GM23338 (cell line): ENCODE measurements at regions not wholly inside any gene's neighbourhood (a gene's known extent, or its start where the extent isn't known, plus 50 kb on each side); places are given as distances from the start of the nearest gene placed in this dataset.

Experiments used
- EZH2 ChIP-seq: fragments of 200-600 bp; sonication (generic); IDR thresholded peaks from one replicate; pipeline ENCODE4 v1.8.0; 2017; ENCODE audit warnings: antibody characterized with exemption, mild to moderate bottlenecking, low read depth; ENCODE audit not compliant: unreplicated experiment
- POLR2AphosphoS5 ChIP-seq: IDR thresholded peaks from 2 replicates; pipeline ENCODE4 v1.6.1; 2016; ENCODE audit warnings: antibody characterized with exemption, low read depth
- ZNF114 ChIP-seq: fragments of 250-450 bp; sonication (Bioruptor Pico); IDR thresholded peaks from 2 replicates; pipeline ENCODE4 v1.5.0; 2020; ENCODE audit warnings: mild to moderate bottlenecking, moderate library complexity
- TF ChIP-seq, protein P1 (sequence below), 2 experiments: fragments of 200-600 bp in 1 of 2; sonication (generic) in 1 of 2; conservative IDR thresholded peaks; 2 replicates each; pipeline versions ENCODE4 v1.5.1 to v1.6.1; 2016 to 2017; ENCODE audit warnings: antibody characterized with exemption in 2 of 2, low read depth in 2 of 2, mild to moderate bottlenecking in 2 of 2, moderate library complexity in 1 of 2

- TF ChIP-seq ZNF114 (CRISPR knock-in tag) (no peak), POLR2AphosphoS5 (no peak), EZH2 (no peak)
- TF ChIP-seq, protein P1, sequence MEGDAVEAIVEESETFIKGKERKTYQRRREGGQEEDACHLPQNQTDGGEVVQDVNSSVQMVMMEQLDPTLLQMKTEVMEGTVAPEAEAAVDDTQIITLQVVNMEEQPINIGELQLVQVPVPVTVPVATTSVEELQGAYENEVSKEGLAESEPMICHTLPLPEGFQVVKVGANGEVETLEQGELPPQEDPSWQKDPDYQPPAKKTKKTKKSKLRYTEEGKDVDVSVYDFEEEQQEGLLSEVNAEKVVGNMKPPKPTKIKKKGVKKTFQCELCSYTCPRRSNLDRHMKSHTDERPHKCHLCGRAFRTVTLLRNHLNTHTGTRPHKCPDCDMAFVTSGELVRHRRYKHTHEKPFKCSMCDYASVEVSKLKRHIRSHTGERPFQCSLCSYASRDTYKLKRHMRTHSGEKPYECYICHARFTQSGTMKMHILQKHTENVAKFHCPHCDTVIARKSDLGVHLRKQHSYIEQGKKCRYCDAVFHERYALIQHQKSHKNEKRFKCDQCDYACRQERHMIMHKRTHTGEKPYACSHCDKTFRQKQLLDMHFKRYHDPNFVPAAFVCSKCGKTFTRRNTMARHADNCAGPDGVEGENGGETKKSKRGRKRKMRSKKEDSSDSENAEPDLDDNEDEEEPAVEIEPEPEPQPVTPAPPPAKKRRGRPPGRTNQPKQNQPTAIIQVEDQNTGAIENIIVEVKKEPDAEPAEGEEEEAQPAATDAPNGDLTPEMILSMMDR (conservative IDR thresholded peaks at IDR 0.05; ENCODE audit: low read depth in 2 of 2), result no peak
Measured at GRCh38 chr13:99693351-99693750, 192.1 kb downstream of the TM9SF2 start.
